ENCODE measurements at regions not wholly inside any gene's neighbourhood (a gene's known extent, or its start where the extent isn't known, plus 50 kb on each side); places are given as distances from the start of the nearest gene placed in this dataset.

- H3K36me3 Mint-ChIP-seq = no peaks in the 10 kb centered on the region
- no peaks in the 10 kb centered on the region for H3K27me3 Mint-ChIP-seq (ENCODE audit: low read depth)
- POLR2A ChIA-PET = no interaction called here
- no peaks in the 10 kb centered on the region for H3K9me3 Mint-ChIP-seq
- TF ChIP-seq MYBL2 (CRISPR knock-in tag; IDR thresholded peaks at IDR 0.05) (no peak), IRF1 (CRISPR knock-in tag; IDR thresholded peaks at IDR 0.05) (no peak), MLX (CRISPR knock-in tag; IDR thresholded peaks at IDR 0.05) (no peak), JUN (CRISPR knock-in tag; IDR thresholded peaks at IDR 0.05) (no peak), ZNF532 (CRISPR knock-in tag; IDR thresholded peaks at IDR 0.05; ENCODE audit: borderline replicate concordance) (no peak), PRRX2 (CRISPR knock-in tag; IDR thresholded peaks at IDR 0.05) (no peak), NFYB (CRISPR knock-in tag; conservative IDR thresholded peaks at IDR 0.05; ENCODE audit: low read depth) (no peak), FOXP1 (CRISPR knock-in tag; IDR thresholded peaks at IDR 0.05; ENCODE audit: borderline replicate concordance) (no peak), CBFB (CRISPR knock-in tag; IDR thresholded peaks at IDR 0.05; ENCODE audit: low read depth) (no peak), FOXK1 (CRISPR knock-in tag; IDR thresholded peaks at IDR 0.05) (no peak), FOXP4 (CRISPR knock-in tag; IDR thresholded peaks at IDR 0.05) (no peak)
- peaks cover 22% of the 10 kb centered on the region for H3K4me1 Mint-ChIP-seq
- CTCF ChIA-PET = no interaction called here
- no peak overlapping the region for H3K27ac Mint-ChIP-seq
- no peak for ATAC-seq
- H3K4me3 Mint-ChIP-seq = no peak overlapping the region
- no peak for DNase-seq (ENCODE audit: low spot score)
These were observed 244.4 kb downstream of the COX7C start for GRCh38 chr5:86862093-86862492.

DNA sequence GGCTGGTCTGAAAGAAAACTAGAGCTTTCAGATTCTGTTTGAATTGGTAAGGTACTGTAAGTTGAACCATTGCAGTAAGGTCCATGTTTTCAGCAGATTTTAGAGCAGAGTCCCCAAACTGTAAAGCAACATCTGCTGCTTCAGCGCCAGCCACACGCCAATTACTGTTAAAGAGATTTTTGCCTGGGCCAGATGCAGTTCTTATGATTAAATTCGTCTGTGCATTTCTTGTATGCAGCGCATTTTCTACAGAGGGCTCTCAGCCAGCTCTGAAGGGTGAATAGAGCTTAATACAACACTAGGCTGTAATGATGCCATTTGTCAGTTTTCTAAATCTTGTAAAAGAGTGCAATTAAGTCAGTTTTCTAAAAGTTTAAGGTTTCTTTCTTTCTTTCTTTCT, 246.3 kb downstream of the COX7C start:
- Mint-ChIP-seq H3K27me3 (ENCODE audit: low read depth) (no peaks in the 10 kb centered on the region), H3K36me3 (no peaks in the 10 kb centered on the region), H3K9me3 (no peaks in the 10 kb centered on the region), H3K4me3 (no peak overlapping the region), H3K27ac (no peak overlapping the region), H3K4me1 (peaks cover 30% of the 10 kb centered on the region)
- ChIA-PET POLR2A (no interaction called here), CTCF (no interaction called here)
- TF ChIP-seq JUN (CRISPR knock-in tag; IDR thresholded peaks at IDR 0.05) (no peak), USF1 (CRISPR knock-in tag; IDR thresholded peaks at IDR 0.05) (no peak), ZNF423 (CRISPR knock-in tag; IDR thresholded peaks at IDR 0.05) (no peak), E2F4 (CRISPR knock-in tag; IDR thresholded peaks at IDR 0.05; ENCODE audit: borderline replicate concordance, low read depth) (no peak), CREM (CRISPR knock-in tag; IDR thresholded peaks at IDR 0.05) (no peak), E2F1 (CRISPR knock-in tag; IDR thresholded peaks at IDR 0.05) (no peak), SMAD3 (CRISPR knock-in tag; IDR thresholded peaks at IDR 0.05; ENCODE audit: borderline replicate concordance) (no peak)
- TF ChIP-seq, protein P1, sequence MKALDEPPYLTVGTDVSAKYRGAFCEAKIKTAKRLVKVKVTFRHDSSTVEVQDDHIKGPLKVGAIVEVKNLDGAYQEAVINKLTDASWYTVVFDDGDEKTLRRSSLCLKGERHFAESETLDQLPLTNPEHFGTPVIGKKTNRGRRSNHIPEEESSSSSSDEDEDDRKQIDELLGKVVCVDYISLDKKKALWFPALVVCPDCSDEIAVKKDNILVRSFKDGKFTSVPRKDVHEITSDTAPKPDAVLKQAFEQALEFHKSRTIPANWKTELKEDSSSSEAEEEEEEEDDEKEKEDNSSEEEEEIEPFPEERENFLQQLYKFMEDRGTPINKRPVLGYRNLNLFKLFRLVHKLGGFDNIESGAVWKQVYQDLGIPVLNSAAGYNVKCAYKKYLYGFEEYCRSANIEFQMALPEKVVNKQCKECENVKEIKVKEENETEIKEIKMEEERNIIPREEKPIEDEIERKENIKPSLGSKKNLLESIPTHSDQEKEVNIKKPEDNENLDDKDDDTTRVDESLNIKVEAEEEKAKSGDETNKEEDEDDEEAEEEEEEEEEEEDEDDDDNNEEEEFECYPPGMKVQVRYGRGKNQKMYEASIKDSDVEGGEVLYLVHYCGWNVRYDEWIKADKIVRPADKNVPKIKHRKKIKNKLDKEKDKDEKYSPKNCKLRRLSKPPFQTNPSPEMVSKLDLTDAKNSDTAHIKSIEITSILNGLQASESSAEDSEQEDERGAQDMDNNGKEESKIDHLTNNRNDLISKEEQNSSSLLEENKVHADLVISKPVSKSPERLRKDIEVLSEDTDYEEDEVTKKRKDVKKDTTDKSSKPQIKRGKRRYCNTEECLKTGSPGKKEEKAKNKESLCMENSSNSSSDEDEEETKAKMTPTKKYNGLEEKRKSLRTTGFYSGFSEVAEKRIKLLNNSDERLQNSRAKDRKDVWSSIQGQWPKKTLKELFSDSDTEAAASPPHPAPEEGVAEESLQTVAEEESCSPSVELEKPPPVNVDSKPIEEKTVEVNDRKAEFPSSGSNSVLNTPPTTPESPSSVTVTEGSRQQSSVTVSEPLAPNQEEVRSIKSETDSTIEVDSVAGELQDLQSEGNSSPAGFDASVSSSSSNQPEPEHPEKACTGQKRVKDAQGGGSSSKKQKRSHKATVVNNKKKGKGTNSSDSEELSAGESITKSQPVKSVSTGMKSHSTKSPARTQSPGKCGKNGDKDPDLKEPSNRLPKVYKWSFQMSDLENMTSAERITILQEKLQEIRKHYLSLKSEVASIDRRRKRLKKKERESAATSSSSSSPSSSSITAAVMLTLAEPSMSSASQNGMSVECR (CRISPR knock-in tag; IDR thresholded peaks at IDR 0.05; ENCODE audit: borderline replicate concordance) = no peak
- DNase-seq (ENCODE audit: low spot score) (no peak), ATAC-seq (no peak)
